Epithelial cell of proximal tubule (primary cell): ENCODE measurements at regions not wholly inside any gene's neighbourhood (a gene's known extent, or its start where the extent isn't known, plus 50 kb on each side); places are given as distances from the start of the nearest gene placed in this dataset.
"Not testable (repeated sequence)": the region's sequence is repeated elsewhere in the genome, so short reads cannot be mapped to it uniquely, and the experiment has no call there.

Source experiments
- DNase-seq: peaks from one replicate; pipeline ENCODE4 v3.0.0-alpha.2; 2011; ENCODE audit warnings: low read depth
- H3K4me3 ChIP-seq: 2 replicates; pipeline ENCODE4 v1.5.1; 2011; ENCODE audit warnings: low read depth, mild to moderate bottlenecking, low read length
- TF ChIP-seq, protein P1 (sequence below): conservative IDR thresholded peaks from 2 replicates; pipeline ENCODE4 v1.5.1; 2012; ENCODE audit warnings: low read depth, mild to moderate bottlenecking, low read length

DNA sequence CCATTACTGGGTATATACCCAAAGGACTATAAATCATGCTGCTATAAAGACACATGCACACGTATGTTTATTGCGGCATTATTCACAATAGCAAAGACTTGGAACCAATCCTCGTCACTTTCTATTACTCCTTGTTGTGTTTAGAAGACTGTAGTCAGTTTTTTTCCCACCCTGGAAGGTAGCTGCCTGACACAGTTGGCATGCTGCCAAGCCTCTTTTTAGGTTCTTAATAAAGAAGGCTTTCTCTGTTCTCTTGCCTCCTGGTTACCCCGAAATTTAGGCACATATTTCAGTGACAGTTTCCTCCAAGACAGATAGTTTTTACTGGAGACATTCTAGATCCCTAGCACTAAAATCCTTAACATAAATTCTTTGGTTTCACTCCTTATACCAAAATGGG, 205.4 kb upstream of the PCSK5 start:
- no peak overlapping the region for H3K4me3 ChIP-seq
- no peak for DNase-seq
- TF ChIP-seq, protein P1, sequence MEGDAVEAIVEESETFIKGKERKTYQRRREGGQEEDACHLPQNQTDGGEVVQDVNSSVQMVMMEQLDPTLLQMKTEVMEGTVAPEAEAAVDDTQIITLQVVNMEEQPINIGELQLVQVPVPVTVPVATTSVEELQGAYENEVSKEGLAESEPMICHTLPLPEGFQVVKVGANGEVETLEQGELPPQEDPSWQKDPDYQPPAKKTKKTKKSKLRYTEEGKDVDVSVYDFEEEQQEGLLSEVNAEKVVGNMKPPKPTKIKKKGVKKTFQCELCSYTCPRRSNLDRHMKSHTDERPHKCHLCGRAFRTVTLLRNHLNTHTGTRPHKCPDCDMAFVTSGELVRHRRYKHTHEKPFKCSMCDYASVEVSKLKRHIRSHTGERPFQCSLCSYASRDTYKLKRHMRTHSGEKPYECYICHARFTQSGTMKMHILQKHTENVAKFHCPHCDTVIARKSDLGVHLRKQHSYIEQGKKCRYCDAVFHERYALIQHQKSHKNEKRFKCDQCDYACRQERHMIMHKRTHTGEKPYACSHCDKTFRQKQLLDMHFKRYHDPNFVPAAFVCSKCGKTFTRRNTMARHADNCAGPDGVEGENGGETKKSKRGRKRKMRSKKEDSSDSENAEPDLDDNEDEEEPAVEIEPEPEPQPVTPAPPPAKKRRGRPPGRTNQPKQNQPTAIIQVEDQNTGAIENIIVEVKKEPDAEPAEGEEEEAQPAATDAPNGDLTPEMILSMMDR, result no peak

DNA sequence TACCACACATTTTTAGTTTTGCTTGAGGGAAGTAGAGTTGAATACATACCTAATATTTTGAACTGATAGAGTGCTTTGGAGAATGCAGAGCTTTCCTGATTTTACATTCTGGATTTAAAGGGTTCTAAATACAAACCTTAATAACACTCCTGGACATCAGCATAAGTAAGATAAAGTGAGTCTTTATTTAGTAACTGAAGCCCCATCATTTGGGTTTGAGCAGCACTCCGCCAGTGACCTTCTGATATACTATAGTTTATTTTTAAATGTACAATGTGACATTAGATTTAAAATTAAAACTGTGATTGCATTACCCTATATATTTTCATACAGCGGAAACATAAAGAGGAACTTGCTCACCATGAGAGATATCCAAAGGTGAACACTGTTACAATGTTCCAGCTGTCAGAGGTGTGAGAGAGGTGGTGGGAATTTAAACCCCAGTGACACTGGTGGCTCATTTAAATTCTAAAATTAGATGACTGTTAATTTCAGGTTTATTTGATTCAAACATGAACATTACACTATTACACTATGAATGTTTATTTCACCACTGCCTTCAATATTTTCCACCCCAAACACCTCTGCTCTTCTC, 203.0 kb upstream of the PCSK5 start:
- no peak overlapping the region for H3K4me3 ChIP-seq
- TF ChIP-seq, protein P1, result no peak

DNA sequence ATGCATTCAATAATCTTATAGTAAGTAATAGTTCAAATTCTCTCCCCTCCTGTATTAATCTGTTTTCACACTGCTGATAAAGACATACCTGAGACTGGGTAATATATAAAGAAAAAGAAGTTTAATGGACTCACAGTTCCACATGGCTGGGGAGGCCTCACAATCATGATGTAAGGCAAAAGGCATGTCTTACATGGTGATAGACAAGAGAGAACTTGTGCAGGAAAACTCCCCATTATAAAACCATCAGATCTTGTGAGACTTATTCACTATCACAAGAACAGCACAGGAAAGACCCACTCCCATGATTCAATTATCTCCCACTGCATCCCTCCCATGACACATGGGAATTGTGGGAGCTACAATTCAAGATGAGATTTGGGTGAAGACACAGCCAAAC, 199.9 kb upstream of the PCSK5 start:
- DNase-seq, H3K4me3 ChIP-seq: not testable (repeated sequence)

More for the DNA sequence above, 203.0 kb upstream of the PCSK5 start:
- DNase-seq, result no peak

DNA sequence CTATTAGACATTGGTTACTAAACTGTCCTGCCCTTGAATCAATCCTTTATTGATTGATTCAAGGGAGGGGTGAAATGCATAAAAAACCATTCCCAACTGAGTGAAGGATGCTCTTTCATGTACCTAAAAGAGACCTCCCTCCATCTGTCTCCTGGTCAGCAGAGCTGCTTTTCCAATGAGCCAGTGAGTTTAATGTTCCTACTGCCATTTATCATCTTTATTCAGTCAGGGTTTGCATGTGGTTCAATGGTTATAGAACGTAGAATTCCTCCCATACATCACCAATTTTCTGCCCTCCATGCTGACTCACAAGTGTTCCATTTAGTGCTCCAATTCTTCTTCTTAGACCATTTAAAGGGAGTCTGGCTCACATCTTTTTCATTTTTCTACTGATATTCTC, 199.1 kb upstream of the PCSK5 start:
- DNase-seq, result no peak
- H3K4me3 ChIP-seq, result no peak overlapping the region
- TF ChIP-seq, protein P1, result no peak

DNA sequence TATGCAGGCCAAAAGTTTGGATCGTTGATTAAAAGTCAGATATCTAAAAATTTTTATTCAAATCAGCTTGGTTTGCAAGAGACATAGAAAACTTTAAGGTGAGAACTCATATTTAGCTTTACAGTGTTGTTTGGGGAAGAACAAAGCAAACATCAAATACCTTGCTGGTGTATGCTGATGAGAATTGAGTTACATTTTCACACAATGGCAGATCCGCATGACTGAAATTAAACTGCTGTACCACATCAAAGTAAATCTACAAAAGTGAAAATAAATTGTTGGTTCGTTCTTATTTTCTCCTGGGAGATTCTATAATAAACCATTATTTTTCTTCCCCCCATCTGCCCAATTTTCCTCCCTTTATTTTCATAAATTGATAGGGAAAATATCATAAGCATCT, 198.2 kb upstream of the PCSK5 start:
- H3K4me3 ChIP-seq, result no peak overlapping the region
- no peak for DNase-seq
- TF ChIP-seq, protein P1, result no peak

DNA sequence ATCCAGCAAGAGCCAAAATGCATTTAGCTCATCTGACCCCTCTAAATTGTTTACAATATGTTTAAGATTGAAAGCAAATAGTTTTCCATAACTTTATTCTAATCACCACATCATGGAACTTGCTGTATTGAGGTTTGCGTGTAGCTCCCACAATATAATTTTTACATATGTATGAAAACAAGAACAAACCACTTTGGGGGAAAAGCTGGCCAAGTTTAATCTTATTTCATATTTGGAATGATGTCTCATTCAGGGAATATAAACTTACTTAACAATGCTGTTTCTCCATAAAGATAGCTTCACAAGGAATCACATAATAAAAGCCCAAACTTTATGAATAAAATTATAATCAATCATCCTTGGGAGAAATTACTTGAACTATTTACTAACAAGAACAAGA, 194.6 kb upstream of the PCSK5 start:
- no peak for DNase-seq
- TF ChIP-seq, protein P1, result no peak

DNA sequence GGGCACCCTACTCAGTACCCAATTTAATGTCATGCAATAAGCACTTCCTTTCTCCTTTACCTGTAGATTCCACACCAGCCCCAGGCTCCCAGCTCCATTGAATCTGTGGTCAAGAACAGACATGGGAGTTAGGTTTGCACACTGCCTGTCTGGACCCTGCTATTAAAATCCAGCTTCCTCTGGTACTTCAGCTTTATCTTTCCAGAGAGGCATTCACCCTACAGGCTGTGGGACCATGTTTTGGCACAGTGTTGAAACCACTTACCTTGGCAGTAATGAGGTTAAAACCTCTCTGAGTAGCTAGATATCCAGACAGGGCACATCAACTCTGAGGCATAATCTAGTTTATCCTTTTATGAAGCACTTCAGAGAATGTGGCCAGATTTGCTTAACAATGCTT, 191.5 kb upstream of the PCSK5 start:
- TF ChIP-seq, protein P1, result no peak
- H3K4me3 ChIP-seq, result no peak overlapping the region
- DNase-seq, result no peak

More for the DNA sequence above, 194.6 kb upstream of the PCSK5 start:
- H3K4me3 ChIP-seq, result no peak overlapping the region
